Effector CD8-positive, alpha-beta T cell (primary cell): ENCODE measurements at regions not wholly inside any gene's neighbourhood (a gene's known extent, or its start where the extent isn't known, plus 50 kb on each side); places are given as distances from the start of the nearest gene placed in this dataset.
"Not testable (repeated sequence)": the region's sequence is repeated elsewhere in the genome, so short reads cannot be mapped to it uniquely, and the experiment has no call there.

Experiments
- DNase-seq: peaks from one replicate; lab custom pipeline; 2025; lab: John Stamatoyannopoulos, UW

DNA sequence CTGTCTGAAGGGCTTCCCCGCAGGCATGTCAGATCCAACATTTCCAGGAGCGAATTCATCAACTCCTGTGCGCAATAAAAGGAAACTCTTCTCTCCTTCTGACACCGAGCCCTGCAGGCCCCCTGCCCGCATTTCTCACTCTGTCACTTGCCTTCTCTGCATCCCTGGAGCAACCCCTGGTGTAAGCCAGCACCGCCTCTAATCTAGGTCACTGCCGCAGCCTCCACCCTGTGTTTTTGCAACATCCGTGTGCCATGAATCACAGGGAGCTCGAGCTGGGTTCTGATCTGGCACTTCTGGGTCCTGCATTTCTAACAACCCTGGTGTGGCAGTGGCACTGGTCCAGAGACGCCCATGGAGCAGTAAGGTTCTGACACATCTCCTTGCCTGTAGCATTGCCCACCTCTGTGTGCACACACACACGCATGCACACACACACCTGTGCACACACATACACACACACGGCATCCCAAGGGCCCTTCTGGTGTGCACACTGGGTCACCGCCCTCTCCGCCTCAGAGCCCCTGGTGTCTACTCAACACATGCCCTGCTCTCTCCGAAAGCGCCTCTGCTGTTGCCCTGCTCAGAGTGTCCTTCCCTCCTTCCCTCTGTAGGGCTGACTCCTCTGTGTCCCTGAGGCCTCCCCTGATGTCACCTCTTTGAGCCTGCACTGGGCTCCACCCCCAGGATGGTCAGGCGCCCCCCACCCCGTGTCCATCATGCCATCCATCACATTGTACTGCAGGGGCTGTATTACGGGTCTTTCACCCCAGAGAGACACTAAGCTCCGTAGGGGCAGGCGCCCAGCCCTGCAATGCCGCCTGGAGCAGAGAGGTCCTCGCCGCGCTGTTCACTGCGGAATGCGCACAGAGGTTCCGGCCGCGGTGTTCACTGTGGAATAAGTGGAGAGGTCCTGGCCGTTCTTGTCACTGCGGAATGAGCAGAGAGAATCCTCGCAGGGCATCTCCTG is 111.4 kb upstream of the SFSWAP start:
- DNase-seq: no peak

DNA sequence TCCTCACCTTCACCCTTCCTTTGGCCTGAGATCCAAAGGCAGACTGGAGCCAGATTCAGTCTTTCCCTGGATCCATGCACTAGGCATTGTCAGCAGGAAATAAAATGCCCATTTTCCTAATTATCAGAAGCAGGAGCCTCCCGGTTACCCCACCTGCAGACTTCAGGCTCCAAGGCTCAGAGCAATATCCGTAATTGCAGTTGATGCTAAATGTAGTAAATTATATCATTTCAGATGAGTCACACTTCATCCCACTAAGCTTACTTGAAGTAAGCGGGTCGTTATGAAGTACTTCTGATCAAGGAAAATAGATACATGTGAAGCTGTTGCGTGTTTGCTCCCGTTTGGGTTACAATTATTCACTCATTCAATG is 110.7 kb upstream of the SFSWAP start:
- DNase-seq: no peak

DNA sequence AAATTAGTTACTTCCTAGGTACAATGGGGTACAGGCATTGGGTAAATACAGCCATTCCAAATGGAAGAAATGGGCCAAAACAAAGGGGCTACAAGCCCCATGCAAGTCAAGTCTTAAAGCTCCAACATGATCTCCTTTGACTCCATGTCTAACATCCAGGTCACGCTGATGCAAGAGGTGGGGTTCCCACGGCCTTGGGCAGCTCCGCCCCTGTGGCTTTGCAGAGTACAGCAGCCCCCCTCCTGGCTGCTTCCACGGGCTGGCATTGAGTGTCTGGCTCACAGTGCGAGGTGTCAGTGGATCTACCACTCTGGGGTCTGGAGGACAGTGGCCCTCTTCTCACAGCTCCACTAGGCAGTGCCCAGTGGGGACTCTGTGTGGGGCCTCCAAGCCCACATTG is 109.4 kb upstream of the SFSWAP start:
- DNase-seq: not testable (repeated sequence)

DNA sequence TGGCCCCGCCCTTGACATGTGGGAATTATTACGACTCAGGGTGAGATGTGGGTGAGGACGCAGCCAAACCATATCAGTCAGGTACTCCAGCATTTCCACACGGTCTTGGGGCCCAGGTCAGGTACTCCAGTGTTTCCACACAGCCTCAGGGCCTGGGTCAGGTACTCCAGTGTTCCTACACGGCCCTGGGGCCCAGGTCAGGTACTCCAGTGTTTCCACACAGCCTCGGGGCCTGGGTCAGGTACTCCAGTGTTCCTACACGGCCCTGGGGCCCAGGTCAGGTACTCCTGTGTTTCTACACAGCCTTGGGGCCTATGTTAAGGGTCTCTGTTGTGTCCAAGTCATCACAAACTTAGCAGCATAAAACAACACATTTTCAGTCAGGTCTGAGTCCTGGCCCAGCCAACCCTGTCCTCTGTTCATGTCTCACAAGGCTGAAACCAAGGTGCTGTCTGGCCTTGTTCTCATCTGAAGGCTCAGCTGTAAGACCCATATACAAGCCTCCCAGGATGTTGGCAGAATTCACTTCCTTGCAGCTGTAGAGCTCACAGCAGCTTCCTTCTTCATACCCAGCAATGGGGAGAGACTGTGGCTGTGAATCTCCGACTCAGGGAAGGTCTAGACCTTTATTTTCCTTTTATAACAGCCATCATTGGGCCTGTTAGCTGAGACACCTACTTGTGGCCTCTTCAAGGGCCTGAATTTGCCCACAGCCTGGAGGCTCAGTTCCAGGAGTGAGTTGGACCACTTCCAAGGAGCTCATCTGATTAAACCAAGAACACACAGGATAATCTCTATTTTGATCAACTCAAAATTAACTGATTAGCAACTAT is 107.6 kb upstream of the SFSWAP start:
- no peak for DNase-seq

DNA sequence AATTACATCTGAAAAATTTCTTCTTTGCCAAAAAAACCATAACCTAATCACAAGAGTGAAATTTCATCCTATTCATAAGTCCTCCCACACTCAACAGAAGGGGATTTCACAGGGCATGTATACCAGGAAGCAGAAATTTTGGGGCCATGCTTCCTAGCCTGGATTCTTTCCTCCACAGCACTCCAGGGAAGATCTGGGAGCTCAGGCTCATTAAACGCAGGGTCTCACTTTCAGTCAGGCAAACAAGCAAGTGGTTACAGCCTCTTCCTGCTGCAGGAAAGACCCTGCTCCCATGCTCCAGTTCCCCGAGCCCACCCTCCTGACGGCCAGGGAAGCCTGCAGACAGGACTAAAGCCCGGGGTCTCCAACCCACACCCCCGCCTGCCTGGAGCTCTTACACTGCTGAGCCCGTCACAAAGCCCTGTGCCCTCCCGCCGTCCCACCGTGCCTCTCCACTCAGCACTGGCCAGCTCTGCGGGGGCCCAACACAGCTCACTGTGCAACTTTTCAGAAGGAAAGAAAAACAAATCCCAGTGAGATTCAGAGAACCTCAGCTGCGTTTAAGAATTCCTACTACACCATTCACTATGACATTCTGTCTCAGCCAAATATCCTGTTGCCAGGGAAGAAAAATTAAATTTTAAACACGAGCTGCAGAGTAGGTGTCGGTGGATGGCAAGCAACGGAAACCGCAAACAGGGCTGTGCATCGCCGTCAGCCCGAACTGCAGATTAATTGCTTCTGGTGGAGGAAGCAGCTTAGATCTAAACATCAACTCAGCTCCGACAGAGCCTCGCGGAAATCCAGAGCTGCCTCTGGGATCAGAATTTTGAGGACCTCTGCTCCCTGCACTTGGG is 106.7 kb upstream of the SFSWAP start:
- DNase-seq: no peak

DNA sequence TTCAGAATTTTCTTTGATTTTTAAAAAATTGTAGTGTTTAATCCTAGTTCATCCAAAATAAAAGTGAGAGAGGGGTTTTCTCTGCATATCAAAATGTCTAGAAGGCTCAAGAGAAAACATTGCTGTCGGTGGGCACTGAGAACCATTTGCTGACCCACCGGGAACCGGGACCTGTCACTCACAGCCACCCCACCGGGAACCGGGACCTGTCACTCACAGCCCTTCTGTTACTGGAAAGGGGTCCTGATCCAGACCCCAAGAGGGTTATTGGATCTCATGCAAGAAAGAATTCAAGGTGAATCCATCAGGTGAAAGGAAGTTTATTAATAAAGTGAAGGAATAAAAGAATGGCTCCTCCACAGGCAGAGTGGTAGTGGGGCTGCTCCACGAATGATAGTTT is 106.0 kb upstream of the SFSWAP start:
- no peak for DNase-seq

DNA sequence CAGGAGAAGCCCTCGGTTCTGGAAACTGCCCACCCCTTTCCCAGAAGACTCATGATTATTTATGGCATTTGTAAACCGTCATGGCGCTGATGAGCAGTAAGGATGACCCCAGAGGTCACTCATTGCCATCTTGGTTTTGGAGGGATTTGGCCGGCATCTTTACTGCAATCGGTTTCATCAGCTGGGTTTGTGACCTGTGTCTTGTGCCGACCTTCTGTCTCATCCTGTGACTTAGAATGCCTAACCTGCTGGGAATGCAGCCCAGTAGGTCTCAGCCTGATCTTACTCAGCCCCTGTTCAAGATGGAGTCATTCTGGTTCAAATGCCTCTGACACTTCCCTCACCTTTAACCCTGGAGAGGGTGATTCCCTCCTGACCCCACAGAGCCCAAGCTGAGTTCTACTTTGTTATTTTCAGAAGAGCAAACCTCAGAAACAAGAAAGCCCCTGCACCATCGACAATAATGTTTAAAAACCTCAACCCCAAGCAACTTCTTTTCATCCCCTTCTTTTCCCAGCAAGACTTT is 105.5 kb upstream of the SFSWAP start:
- no peak for DNase-seq

DNA sequence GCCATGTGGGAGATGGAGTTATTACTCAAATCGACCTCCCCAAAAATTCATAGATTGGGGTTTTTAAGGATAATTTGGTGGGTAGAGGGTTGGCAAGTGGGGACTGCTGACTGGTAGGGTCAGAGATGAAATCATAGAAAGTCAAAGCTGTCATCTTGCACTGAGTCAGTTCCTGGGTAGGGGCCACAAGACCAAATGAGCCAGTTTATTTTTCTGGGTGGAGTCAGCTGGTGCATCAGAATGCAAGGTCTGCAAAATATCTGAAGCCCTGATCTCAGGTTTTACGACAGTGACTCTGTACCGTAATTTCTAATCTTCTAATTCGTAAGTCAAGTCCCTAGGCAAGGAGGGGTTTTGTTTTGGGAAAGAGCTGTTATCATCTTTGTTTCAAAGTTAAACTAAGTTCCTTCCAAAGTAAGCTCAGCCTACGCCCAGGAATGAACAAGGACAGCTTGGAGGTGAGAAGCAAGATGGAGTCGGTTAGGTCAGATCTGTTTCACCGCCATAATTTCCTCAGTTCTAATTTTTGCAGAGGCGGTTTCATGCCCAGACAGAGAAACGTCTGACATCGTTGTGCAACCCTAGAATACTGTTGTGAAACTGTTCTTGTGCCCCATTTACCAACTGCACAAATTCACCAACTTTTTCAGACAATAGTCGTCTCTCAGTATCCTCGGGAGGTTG is 104.5 kb upstream of the SFSWAP start:
- no peak for DNase-seq

DNA sequence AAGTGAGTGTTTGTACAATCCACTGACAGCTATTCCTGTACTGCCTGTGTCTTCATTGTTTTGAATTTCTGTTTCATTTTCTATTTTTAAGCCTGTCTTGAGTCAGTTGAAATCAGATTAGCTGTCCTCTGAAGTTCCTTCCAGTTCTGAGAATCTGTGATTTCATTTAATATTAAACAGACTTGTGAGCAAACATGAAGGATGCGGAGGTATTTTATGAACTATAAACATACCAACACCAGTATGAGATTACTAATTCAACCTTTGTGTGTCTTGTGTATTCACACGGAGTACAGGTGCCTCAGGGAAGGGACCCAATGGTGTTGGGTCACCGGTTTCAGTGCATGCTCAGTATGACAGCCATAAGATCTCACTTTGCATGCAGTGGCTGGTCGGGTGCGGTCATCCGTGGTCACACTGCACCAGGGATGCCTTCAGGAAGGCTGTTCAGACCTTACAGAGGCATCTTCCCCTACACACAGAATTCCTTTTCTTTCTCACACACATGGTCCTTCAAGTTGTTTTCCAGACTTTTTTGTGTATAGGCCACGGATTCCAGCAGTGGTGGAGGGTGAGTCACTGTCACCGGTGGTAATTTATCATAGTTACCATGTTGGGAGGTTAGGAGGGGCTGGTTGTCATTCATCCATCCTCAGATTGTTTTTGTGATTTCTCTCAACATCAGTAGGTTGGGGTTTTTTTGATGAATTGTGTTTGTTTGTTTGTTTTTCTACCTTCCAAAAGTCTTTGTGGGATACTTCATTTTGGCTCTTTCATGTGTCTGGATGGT is 103.0 kb upstream of the SFSWAP start:
- no peak for DNase-seq

DNA sequence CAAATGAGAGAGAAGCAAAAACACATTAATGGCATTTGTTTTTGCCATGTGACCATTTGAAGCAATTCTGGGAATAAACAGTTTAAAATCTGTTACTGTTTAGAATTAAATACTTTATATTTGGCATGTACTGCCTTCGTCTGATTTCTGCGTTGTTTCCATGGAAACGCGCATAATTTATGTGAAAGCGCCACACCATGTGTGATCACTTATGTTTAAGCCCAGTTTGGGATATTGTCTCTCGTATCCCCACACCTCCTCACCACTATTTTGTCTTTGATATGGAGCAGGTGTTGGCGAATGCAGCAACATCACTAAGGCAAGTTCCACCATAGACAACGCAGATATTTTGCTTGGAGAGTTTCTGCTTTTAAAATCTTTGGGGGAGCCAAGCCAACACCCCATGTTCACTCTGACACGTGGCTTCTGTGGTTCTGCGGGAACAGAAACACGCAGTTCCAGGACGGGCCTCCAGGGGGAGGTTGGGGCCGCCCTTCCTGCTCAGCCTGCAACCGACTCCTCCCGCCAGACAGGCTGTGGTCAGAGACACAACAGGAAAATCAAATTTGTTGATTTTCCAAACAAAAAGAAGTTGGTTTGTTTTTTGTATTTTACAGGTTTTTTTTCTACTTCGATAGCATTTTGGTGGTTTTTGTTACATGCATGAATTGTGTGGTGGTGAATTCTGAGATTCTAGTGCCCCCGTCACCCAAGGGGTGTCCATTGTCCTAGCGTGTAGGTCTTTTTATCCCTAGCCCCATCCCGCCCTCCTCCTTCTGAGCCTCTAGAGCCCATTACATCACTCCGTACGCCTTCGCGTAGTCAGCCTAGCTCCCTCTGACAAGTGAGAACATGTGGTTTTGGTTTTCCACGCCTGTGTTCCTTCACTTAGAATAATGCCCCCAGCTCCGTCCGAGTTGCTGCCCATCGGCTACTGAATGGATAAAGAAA is 101.9 kb upstream of the SFSWAP start:
- peak; percentile 29 for DNase-seq

DNA sequence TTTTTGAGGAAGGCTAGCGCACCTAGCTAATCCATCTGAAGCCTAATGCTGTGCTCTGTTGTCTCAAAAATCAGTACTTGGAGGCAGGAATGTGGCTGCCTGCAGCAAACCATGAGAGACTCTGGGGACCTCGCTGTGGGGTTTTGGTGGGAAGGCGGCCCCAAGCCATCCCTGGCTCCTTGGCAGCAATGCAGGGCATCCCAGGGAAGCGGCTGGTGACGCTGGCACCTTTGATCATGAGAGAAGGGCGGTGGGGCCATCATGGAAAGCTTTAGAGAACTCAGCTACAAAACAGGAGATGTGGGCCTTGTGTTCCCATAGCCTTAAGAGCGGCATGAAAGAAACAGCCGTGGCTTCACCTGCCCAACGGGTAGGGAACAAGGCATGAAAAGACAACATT is 101.1 kb upstream of the SFSWAP start:
- DNase-seq: no peak

DNA sequence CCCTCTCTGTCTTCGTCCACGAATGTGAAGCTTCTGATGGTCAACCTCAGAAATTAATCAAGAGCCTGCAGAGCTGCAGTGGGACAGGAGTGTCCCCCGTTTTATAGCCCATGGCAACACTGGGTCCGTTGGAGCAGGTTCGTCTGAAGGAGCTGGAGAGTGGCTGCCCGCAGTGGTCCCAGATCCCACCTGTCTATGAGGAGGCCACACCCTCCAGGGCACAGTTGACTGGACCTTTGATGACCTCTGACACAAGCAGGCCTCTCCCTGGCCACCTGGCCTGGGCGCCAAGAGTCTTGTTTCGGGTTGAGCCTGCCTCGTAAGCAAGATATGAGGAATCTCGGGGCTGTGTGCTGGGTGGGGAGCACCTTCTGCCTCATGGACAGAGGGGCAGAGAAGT is 100.7 kb upstream of the SFSWAP start:
- DNase-seq: no peak

DNA sequence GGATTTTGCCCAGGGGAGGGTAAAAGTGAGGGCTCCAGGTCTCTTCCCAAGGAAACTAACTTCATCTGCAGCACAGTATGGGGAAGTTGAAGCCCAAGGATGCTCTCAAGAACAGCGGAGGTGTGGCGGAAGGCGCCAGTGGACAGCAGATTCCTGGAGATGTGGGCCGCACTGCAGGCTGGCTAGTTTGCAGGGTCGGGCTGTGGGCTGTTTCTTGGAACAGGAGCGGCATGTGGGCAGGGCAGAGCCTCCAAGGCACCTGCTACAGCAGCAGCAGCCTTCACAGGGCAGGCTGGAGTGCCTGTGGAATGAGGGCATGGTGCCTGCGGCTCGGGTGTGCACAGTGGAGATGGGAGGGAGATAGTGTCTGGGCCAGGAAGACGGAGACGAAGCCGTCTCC is 100.0 kb upstream of the SFSWAP start:
- no peak for DNase-seq

DNA sequence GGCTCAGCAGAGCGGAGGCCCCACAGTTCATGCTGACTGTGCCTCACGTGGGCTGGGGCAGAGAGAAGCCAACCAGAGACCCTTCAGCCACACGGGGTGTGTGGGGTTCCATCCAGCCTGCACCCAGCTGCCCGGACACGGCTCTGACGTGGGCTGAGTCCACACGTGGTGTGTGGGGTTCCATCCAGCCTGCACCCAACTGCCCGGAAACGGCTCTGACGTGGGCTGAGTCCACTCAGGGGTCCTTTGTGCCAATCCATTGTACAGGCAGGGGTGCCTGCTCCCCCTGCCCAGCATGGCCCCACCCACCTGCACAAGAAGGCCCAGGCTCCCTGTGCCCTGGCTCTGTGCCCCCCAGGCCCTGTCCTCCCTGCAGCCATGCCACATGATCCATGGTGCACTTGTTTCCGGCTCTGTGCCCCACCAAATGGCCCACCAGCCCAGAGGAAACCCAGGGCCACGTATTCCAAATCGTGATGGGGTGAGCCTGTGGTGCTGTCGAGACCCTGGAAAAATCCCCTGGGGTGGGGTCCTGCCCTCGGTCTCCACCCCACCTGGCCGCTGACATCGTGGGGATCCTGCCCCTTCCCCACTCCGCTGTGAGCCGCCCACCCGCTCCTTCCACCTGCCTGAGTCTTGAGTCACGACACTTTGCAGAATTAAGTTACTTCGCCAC is 99.3 kb upstream of the SFSWAP start:
- DNase-seq: no peak

DNA sequence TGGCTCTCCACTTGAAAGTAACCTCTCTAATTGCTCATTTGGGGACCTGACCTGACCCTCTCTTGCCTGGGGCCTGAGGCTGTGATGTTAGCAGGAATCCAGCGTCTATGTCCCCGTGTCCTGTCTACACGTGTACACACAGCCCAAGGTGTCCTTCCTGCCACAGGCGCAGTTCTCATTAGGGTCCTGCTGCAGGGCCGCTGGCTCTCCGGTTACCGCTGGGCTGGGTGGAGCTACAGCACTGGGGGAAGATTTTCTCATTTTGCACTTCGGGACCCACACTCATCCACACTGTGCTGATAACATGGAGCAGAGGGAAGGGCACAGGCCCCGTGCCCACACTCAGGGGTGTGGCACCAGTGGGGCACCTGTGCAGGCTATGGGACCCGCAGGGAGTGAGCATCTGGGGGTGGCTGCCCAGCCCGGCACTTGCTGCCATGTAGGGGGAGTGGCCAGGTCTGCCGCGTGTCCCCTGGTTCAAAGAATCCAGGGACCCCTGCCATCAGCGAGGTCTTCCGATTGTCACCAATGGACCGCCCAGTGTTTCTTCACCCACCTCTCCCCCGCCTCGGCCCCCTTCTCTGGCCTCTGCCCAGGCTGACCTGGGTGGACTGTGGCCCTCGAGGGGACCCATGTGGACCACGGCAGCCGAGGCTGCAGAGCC is 98.7 kb upstream of the SFSWAP start:
- no peak for DNase-seq

DNA sequence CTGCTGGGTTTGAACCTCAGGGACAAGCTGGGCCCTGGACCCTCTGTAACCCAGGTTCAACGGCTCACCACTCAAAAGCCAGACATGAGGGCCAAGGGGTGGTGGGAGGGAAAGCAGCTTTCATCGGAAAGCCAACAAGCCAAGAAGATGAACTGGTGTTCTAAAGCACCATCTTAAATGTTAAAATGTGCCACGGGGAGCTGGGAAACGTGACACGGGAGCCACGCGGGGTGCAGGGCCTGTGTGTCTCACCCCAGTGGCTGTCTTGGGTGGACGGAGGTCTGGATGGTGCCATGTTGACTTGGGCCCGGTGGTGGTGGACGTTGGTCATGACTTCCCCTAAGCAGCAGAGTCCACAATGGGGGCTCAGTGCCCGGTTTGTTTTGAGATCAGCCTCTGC is 97.7 kb upstream of the SFSWAP start:
- DNase-seq: no peak

DNA sequence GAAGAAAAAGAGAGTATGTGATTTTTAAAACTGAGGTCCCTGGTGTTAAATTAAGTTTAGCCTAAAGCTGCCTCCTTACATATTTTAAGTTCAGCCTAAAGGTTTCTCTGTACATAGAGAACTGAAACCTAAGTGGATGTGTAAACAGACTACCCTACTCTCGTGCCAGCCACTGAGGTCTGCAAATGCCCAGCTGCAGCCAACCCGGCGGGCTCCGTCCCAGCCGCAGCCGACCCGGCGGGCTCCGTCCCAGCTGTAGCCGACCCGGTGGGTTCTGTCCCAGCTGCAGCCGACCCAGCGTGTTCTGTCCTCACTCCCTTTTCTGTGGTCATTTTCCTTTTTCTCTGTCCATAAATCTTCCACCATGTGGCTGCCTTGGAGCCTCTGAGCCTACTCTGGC is 97.2 kb upstream of the SFSWAP start:
- no peak for DNase-seq
